Activated CD8-positive, alpha-beta T cell treated with anti-CD3 and anti-CD28 coated beads, Interleukin-2, amount 10 ng/mL, durations not matched to agents 7 days and 5 days (primary cell): ENCODE measurements at regions not wholly inside any gene's neighbourhood (a gene's known extent, or its start where the extent isn't known, plus 50 kb on each side); places are given as distances from the start of the nearest gene placed in this dataset.
"Not testable (repeated sequence)": the region's sequence is repeated elsewhere in the genome, so short reads cannot be mapped to it uniquely, and the experiment has no call there.

ENCODE experiments used
- ATAC-seq: fragments of 150-1000 bp; cut with Tn5 transposase; one replicate; pipeline ENCODE4 v1.10.0; 2021; ENCODE audit warnings: moderate library complexity
- CTCF ChIA-PET: fragments of 350-600 bp; sonication (Branson Sonifier 250); formaldehyde crosslinking; loops from one replicate; lab custom pipeline; 2021; ENCODE audit warnings: antibody characterized with exemption; lab: Charles Lee
- POLR2A ChIA-PET: fragments of 350-600 bp; sonication (Branson Sonifier 250); formaldehyde crosslinking; loops from one replicate; lab custom pipeline; 2021; ENCODE audit warnings: antibody characterized with exemption; lab: Charles Lee
- DNase-seq: peaks from one replicate; pipeline ENCODE4 v3.0.0-alpha.2; 2020
- H3K27ac Mint-ChIP-seq: one replicate; pipeline ENCODE4 v1.8.0; 2021; ENCODE audit warnings: mild to moderate bottlenecking, mixed read lengths
- H3K27me3 Mint-ChIP-seq: one replicate; pipeline ENCODE4 v1.8.0; 2021; ENCODE audit warnings: low read depth, mixed read lengths
- H3K36me3 Mint-ChIP-seq: one replicate; pipeline ENCODE4 v1.8.0; 2021; ENCODE audit warnings: low read depth, mixed read lengths
- H3K4me1 Mint-ChIP-seq: one replicate; pipeline ENCODE4 v1.8.0; 2021; ENCODE audit warnings: low read depth, mixed read lengths
- H3K4me3 Mint-ChIP-seq: one replicate; pipeline ENCODE4 v1.8.0; 2021; ENCODE audit warnings: mild to moderate bottlenecking, mixed read lengths
- H3K9me3 Mint-ChIP-seq: one replicate; pipeline ENCODE4 v1.8.0; 2022; ENCODE audit warnings: mixed read lengths; ENCODE audit not compliant: insufficient read depth

DNA sequence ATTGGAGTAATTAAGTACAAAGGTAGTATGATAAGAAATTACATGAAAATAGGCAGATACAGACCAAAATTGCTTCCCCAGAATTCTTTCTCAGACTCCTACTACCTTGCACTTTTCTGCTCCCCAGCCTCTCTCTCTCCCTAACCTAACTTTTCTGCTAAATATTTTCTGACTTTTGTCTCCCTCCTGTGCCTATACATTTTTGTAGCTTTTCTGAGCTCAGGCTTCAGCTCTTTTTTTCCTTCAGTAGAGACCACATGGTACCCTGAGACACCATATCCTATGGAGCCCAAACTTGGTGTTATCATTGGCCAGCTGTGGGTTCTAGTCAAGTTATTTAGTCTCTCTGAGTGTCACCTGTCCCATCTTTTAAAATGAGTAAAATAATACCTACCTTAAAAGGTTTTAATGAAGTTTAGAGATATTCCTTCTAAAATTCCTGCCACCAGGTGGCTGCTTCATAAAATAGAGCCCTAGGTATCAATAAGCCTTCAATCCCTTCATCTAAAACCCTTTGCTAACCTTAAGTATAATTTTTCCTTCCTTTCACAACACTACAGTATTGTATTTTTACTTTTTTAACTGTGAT lies 237.6 kb upstream of the DUSP10 start:
- peaks cover 11% of the 10 kb centered on the region for H3K27me3 Mint-ChIP-seq
- DNase-seq (no peak), ATAC-seq (no peak)
- no peaks in the 10 kb centered on the region for H3K4me1 Mint-ChIP-seq
- POLR2A ChIA-PET, result no interaction called here
- no peak overlapping the region for H3K4me3 Mint-ChIP-seq
- CTCF ChIA-PET, result interaction anchor here (0.8 to 1.6 kb wide), 4 partner anchors 18 to 238 kb away, joined by 3 to 5 read pairs (median 4); no protein-coding TSS in a partner anchor
- H3K36me3 Mint-ChIP-seq, result no peaks in the 10 kb centered on the region
- H3K27ac Mint-ChIP-seq, result no peak overlapping the region
- no peaks in the 10 kb centered on the region for H3K9me3 Mint-ChIP-seq

DNA sequence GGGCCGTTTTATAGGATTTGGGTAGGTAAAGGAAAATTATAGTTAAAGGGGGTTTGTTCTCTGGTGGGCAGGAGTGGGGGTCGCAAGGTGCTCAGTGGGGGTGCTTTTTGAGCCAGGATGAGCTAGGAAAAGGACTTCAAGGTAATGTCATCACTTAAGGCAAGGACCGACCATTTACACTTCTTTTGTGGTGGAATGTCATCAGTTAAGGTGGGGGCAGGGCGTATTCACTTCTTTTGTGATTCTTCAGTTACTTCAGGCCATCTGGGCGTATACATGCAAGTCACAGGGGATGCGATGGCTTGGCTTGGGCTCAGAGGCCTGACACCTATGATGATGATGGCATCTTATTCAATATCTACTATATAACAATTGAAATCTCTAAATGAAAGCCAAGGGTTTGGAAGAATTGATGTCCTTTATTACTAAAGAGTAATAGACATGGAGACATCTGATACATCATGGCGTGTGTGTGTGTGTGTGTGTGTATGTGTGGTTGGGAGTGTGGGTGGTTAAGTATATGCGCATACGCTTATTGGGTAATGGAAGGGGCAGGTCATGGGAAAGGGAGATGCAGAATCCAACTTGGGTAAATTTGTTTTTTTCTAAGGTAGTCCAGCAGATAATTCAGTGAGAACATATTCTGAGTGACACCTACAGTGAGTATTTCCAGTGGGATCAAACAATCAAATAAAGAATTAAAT lies 236.9 kb upstream of the DUSP10 start:
- H3K27me3 Mint-ChIP-seq, result peaks cover 11% of the 10 kb centered on the region
- H3K36me3 Mint-ChIP-seq, DNase-seq, ATAC-seq, H3K4me3 Mint-ChIP-seq, POLR2A ChIA-PET, H3K27ac Mint-ChIP-seq, H3K9me3 Mint-ChIP-seq, H3K4me1 Mint-ChIP-seq: not testable (repeated sequence)
- CTCF ChIA-PET, result interaction anchor here (1.0 to 1.6 kb wide), 3 partner anchors 17 to 141 kb away, joined by 3 to 5 read pairs (median 3); no protein-coding TSS in a partner anchor

DNA sequence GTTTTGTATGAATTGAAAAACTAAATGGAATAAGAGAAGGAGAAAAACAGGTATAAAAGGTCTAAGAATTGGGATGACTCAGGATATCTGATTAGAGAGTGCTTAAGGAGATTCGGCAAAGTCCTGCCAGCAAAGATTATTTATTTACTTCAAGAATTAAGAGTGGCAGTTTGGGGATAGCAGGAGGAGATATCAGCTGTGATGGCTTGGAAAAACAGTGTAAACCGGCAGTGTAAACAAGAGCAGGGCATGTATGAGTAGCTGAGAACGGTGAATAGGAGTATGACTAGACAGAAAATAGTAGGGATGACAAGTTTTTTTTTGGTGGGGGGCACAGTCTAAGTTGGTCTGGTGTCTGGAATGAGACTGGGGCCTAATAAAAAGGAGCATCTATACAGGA lies 231.9 kb upstream of the DUSP10 start:
- H3K36me3 Mint-ChIP-seq, H3K9me3 Mint-ChIP-seq, ATAC-seq, POLR2A ChIA-PET, H3K4me3 Mint-ChIP-seq, DNase-seq, H3K27me3 Mint-ChIP-seq, H3K27ac Mint-ChIP-seq, H3K4me1 Mint-ChIP-seq, CTCF ChIA-PET: not testable (repeated sequence)

DNA sequence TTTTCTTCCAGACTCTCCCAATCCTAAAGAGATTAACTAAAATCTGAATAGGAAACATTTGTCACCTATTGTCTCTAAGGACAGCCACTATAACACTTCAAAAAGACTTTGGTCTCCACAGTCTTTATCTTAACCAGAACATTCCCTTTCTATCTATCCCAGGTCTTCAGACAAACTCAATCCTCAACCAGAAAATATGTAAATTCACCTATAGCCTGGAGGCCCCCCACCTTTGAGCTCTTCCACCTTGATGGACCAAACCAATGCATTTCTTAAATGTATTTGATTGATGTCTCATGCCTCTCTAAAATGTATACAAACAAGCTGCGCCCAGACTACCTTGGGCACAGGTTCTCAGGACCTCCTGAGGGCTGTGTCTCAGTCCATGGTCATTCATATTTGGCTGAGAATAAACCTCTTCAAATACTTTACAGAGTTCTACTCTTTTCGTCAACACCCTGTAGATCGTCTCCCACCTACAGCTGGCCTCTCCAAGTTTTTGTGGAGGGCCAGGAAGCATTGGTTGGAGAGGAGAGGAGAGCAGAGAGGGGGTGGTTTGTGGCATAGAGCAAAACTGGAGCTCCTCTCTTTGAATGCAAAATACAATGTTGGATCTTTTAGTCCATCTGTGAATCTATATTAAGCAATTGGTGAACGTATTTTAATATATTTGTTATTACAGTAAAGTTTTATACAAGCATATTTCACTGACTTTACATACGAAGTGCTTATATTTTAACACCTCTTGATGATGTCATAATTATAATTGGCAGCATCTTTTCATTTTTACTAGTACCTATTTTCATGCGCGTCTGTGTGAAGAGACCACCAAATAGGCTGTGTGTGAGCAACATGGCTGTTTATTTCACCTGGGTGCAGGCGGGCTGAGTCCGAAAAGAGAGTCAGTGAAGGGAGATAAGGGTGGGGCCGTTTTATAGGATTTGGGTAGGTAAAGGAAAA lies 230.7 kb upstream of the DUSP10 start:
- Mint-ChIP-seq H3K27ac (no peak overlapping the region), H3K36me3 (no peaks in the 10 kb centered on the region), H3K27me3 (no peaks in the 10 kb centered on the region), H3K9me3 (no peaks in the 10 kb centered on the region), H3K4me3 (no peak overlapping the region), H3K4me1 (no peaks in the 10 kb centered on the region)
- DNase-seq (no peak), ATAC-seq (no peak)
- CTCF ChIA-PET, result no interaction called here
- POLR2A ChIA-PET, result no interaction called here

DNA sequence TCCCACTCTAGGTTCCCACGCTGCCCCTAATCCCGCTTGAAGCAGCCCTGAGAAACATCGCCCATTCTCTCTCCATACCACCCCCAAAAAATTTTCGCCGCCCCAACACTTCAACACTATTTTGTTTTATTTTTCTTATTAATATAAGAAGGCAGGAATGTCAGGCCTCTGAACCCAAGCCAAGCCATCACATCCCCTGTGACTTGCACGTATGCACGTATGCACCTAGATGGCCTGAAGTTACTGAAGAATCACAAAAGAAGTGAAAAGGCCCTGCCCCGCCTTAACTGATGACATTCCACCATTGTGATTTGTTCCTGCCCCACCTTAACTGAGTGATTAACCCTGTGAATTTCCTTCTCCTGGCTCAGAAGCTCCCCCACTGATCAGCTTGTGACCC lies 229.1 kb upstream of the DUSP10 start:
- H3K4me1 Mint-ChIP-seq, H3K27me3 Mint-ChIP-seq, POLR2A ChIA-PET, ATAC-seq, H3K27ac Mint-ChIP-seq, H3K4me3 Mint-ChIP-seq, H3K9me3 Mint-ChIP-seq, CTCF ChIA-PET, DNase-seq, H3K36me3 Mint-ChIP-seq: not testable (repeated sequence)

DNA sequence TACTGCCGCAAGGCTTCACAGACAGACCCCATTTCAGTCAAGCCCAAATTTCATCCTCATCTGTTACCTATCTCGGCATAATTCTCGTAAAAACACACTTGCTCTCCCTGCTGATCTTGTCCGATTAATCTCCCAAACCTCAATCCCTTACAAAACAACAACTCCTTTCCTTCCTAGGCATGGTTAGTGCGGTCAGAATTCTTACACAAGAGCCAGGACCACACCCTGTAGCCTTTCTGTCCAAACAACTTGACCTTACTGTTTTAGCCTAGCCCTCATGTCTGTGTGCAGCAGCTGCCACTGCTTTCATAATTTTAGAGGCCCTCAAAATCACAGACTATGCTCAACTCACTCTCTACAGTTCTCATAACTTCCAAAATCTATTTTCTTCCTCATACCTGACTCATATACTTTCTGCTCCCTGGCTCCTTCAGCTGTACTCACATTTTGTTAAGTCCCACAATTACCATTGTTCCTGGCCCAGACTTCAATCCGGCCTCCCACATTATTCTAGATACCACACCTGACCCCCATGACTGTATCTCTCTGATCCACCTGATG lies 227.5 kb upstream of the DUSP10 start:
- DNase-seq, H3K27me3 Mint-ChIP-seq, ATAC-seq, H3K9me3 Mint-ChIP-seq, H3K4me3 Mint-ChIP-seq, H3K4me1 Mint-ChIP-seq, POLR2A ChIA-PET, H3K36me3 Mint-ChIP-seq, H3K27ac Mint-ChIP-seq, CTCF ChIA-PET: not testable (repeated sequence)

DNA sequence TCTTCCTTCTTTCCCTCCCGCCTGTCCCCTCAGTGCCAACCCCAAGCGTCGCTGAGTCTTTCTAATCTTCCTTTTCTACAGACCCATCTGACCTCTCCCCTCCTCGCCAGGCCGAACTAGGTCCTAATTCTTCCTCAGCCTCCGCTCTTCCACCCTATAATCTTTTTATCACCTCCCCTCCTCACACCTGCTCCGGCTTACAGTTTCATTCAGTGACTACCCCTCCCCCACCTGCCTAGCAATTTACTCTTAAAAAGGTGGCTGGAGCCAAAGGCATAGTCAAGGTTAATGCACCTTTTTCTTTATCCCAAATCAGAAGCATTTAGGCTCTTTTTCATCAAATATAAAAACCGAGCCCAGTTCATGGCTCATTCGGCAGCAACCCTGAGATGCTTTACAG lies 225.6 kb upstream of the DUSP10 start:
- H3K27me3 Mint-ChIP-seq, CTCF ChIA-PET, H3K27ac Mint-ChIP-seq, H3K4me1 Mint-ChIP-seq, POLR2A ChIA-PET, H3K36me3 Mint-ChIP-seq, ATAC-seq, H3K9me3 Mint-ChIP-seq, DNase-seq, H3K4me3 Mint-ChIP-seq: not testable (repeated sequence)

DNA sequence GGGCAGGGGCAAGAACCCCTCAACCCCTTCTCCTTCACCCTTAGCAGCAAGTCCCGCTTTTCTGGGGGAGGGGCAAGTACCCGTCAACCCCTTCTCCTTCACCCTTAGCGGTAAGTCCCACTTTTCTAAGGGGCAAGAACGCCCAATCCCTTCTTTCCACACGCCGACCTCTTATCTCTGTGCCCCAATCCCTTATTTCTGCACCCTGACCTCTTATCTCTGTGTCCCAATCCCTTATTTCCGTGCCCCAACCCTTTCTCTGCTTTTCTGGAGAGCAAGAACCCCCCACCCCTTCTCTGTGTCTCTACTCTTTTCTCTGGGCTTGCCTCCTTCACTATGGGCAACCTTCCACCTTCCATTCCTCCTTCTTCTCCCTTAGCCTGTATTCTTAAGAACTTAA lies 225.0 kb upstream of the DUSP10 start:
- H3K4me3 Mint-ChIP-seq, DNase-seq, ATAC-seq, H3K27ac Mint-ChIP-seq, CTCF ChIA-PET, H3K36me3 Mint-ChIP-seq, H3K27me3 Mint-ChIP-seq, H3K4me1 Mint-ChIP-seq, H3K9me3 Mint-ChIP-seq, POLR2A ChIA-PET: not testable (repeated sequence)

DNA sequence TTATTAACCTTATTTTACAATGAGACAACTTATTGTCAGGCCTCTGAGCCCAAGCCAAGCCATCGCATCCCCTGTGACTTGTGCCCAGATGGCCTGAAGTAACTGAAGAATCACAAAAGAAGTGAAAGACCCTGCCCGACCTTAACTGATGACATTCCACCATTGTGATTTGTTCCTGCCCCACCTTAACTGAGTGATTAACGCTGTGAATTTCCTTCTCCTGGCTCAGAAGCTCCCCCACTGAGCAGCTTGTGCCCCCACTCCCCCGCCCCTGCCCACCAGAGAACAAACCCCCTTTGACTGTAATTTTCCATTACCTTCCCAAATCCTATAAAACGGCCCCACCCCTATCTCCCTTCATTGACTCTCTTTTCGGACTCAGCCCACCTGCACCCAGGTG lies 224.0 kb upstream of the DUSP10 start:
- DNase-seq, H3K9me3 Mint-ChIP-seq, H3K27me3 Mint-ChIP-seq, CTCF ChIA-PET, POLR2A ChIA-PET, H3K27ac Mint-ChIP-seq, H3K4me3 Mint-ChIP-seq, ATAC-seq, H3K36me3 Mint-ChIP-seq: not testable (repeated sequence)
- peaks cover 16% of the 10 kb centered on the region for H3K4me1 Mint-ChIP-seq

DNA sequence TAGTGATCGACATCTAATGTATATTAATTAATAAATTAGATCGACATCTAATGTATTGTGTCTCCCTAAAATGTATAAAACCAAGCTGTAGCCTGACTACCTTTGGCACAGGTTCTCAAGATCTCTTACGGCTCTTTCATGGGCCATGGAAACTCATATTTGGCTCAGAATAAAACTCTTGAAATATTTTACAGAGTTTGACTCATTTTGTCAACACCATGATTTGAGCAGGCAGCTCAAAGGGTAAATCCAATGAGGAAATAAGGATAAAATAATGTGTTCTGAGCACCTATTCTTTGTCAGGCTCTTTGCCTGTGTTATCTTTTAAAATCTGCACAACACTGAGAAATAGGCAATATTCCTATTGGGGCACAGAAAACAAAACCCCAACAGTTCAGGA lies 223.4 kb upstream of the DUSP10 start:
- no peak for ATAC-seq
- no peak for DNase-seq
- POLR2A ChIA-PET, result no interaction called here

DNA sequence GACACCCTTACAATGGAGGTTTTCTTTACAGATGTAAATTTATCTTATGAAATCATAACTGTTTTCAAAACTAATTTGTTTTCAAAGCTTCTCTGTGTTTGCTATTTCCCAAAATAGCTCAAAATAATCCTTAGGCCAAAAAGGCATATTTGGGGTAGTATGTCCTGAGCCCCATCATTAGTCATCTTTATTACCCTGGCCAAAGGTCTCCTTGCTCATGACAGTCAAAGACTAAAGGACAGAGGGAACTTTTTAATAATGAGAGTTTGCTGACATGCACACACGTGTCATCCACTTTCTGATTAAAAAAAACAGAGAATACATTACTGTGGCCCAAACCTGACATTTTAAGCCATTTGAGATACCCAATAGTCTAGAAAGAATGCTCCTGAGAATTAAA lies 221.9 kb upstream of the DUSP10 start:
- no peaks in the 10 kb centered on the region for H3K36me3 Mint-ChIP-seq
- H3K4me1 Mint-ChIP-seq, result peaks cover 21% of the 10 kb centered on the region
- ATAC-seq (no peak), DNase-seq (no peak)
- H3K27ac Mint-ChIP-seq, result no peak overlapping the region
- H3K4me3 Mint-ChIP-seq, result no peak overlapping the region
- H3K27me3 Mint-ChIP-seq, result no peaks in the 10 kb centered on the region
- H3K9me3 Mint-ChIP-seq, result no peaks in the 10 kb centered on the region
- ChIA-PET POLR2A (no interaction called here), CTCF (no interaction called here)

More for the DNA sequence above, 223.4 kb upstream of the DUSP10 start:
- Mint-ChIP-seq H3K27me3 (no peaks in the 10 kb centered on the region), H3K27ac (no peak overlapping the region), H3K4me1 (peaks cover 21% of the 10 kb centered on the region), H3K36me3 (no peaks in the 10 kb centered on the region), H3K4me3 (no peak overlapping the region), H3K9me3 (no peaks in the 10 kb centered on the region)
- CTCF ChIA-PET, result no interaction called here
